Stimulated activated CD8-positive, alpha-beta memory T cell treated with anti-CD3 and anti-CD28 coated beads, Interleukin-7, amount 100 ng/mL, for 1 hour (primary cell): ENCODE measurements at regions not wholly inside any gene's neighbourhood (a gene's known extent, or its start where the extent isn't known, plus 50 kb on each side); places are given as distances from the start of the nearest gene placed in this dataset.

ENCODE experiments used
- DNase-seq, 2 donors: peaks; one replicate each; pipeline ENCODE4 v3.0.0-alpha.2; 2020; ENCODE audit warnings: low read depth in 2 of 2

DNA sequence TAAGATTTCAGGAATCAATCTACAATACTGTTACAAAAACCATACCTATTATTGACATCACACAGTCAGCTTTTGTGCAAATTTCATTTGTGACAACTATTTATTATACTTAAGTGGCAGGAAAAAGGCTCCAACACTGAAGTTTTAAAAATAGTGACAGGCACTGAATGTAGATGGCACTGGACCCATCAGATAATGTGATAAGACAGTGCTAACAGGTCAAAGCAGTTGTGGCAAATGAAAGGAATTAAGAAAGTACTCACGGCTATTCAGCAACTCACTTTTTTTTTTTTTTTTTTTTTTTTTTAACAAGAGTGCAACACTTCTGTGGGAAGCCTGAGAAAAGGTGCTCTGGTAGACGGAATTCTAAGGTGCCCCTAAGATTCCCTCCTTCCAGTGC is 115.0 kb upstream of the MEF2C start:
- no peak for DNase-seq

DNA sequence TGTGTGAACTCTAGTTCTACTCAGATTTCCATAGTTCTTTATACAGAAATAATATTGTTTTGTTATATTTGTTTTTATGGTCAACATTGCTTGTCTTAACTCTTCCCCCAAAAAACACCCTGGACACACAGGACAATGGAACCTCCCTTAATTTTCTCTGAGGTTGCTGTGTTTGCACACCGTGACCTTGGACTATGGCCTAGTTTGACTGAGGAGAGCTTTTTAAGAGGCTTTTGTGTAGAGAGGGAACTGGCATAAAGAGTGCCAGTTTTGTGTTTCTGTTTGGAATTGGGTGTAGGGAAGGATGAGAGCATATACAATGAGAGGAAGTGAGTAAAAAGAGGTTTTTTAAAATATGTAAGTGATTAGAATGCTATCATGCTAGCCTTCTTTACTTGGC is 101.1 kb upstream of the MEF2C start:
- DNase-seq: no peak

- DNase-seq: no peak
Observed at GRCh38 chr5:88979726-88980125, 96.7 kb upstream of the MEF2C start.

DNA sequence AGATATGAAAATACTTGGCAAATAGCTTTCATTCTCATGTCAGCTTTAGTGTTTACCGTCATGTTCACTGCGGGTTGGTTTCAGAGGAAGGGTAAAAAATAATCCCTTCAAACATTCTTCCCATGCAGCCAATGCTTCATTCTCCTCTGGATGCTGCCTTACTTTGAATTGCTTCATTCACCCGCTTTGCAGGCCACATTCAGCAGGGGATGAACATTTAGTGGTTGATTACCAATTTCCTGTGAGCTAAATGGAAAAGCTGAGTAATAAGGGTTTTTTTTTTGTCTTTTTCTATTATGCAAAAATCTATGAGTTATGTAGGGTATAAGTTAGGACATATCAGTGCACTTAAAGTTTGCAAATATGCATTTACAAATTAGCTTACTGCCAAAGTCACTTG is 96.3 kb upstream of the MEF2C start:
- no peak for DNase-seq

GRCh38 chr5:88976914-88977313 is 93.9 kb upstream of the MEF2C start:
- DNase-seq: no peak

- no peak for DNase-seq
Observed at GRCh38 chr5:88967633-88968585, 84.9 kb upstream of the MEF2C start.

DNA sequence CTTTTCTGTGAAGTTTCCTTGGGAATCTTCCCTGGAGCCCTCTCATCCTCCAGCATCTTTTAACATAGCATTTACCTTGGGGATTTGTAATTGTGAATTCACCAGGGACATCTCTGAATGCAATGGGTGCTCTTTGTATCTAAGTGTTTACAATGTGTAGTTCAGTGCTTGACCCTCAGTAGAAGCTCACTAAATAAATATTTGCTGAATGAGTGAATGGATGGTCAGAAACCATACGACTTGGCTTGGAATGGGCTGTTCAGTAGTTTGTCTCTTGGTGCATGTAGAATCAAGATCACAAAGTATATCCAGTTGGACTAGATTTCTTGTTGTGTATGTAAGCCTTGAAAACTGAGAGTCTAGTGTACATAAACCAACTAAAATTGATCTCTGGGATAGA is 81.8 kb upstream of the MEF2C start:
- DNase-seq: no peak

DNA sequence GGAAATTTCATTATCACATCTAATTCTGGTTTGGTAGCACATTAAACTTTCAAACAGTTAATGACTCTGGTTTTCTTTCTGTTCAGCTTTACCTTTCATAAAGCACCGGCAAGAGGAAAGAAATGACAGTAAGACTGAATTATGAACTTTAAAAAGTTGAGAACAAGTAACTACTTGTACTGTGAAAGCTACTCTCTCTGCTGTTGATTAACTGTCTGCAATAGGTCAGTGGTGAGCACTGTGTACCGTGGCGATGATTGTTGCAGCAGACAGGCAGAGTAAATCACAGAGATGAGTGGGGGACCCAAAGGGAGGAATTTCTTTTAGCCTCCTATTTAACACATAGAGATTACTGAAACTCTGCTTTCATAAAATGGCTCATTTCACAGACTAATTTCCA is 74.0 kb upstream of the MEF2C start:
- no peak for DNase-seq

DNA sequence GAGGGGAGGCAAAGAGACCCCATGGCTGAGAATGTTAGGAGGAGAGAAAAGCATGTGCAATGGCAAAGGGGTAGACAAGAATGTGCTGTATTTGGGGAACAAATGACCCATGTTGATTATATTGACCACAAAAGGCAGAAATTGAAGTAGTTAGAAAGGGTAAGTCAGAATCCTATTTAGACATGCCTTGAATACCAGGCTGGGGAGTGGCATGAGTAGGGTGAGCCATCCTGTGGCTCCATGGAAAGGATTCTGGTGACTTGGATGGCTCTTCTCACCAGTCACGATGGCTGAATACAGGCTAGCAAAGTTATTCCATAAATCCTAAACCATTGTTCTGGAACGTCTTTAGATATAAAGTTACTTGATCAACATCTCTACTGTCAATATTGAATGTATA is 73.4 kb upstream of the MEF2C start:
- DNase-seq: no peak

- no peak for DNase-seq
Observed at GRCh38 chr5:88955403-88955802, 72.4 kb upstream of the MEF2C start.

DNA sequence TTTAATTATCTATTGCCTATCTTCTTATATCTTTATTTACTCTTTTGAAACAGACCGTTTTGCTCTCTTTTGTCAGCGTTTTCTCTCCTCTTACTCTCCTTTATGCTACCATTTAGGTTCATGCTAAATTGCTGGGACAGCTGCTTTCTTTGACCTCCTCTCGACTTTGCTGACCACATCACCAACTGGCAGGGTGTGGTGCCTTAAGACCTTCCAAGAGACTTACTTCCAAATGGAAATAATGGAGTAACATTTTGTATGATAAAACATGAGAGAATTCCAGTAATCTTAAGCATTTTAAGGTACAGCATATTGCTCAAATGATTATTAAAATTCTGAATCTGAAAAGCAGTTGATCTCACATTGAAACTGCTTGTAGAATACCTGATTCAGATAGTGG is 71.5 kb upstream of the MEF2C start:
- DNase-seq: no peak

GRCh38 chr5:88952996-88953643 is 70.1 kb upstream of the MEF2C start:
- no peak for DNase-seq

GRCh38 chr5:88952344-88952743 is 69.4 kb upstream of the MEF2C start:
- no peak for DNase-seq

- no peak for DNase-seq
Observed at GRCh38 chr5:88951457-88951856, 68.5 kb upstream of the MEF2C start.

DNA sequence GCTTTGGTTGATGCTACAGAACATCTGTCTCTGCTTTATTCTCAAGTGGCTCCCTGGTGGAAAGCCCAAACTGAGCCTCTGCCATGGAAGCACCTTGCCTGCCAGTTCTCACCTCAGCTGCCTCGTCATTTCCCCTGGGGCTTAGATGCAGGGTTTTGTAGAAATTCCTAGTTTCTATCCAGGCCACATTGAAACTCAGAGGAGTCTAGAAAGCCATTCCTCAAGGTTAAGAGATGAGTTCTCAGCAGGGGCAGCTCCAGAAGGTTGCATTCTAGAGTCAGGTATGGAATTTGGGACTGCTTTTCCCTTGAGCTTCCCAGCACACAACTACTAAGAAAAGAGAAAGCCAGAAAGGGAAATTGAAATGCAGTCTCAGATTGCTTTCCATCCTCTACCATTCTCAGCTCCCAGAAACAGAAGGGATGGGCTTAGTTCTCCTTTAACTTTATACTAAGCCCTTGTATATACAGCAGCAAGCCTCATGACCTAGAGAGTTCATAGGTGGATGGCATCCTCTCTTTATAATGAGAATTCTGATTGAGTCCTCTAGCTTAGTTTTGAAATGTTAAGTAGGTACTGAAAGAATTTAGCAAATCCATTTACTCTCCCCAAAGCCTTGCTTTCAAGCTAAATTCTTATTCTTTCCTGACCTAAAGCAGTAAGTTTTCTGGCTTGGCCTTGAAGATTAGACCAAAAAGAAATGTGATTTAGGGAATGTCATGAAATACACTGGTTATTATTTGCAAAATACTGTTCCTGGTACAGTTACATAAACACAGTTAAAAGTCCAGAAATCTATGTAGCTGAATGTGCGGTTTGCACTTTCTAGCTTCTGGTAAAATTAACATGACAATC is 66.0 kb upstream of the MEF2C start:
- no peak for DNase-seq

DNA sequence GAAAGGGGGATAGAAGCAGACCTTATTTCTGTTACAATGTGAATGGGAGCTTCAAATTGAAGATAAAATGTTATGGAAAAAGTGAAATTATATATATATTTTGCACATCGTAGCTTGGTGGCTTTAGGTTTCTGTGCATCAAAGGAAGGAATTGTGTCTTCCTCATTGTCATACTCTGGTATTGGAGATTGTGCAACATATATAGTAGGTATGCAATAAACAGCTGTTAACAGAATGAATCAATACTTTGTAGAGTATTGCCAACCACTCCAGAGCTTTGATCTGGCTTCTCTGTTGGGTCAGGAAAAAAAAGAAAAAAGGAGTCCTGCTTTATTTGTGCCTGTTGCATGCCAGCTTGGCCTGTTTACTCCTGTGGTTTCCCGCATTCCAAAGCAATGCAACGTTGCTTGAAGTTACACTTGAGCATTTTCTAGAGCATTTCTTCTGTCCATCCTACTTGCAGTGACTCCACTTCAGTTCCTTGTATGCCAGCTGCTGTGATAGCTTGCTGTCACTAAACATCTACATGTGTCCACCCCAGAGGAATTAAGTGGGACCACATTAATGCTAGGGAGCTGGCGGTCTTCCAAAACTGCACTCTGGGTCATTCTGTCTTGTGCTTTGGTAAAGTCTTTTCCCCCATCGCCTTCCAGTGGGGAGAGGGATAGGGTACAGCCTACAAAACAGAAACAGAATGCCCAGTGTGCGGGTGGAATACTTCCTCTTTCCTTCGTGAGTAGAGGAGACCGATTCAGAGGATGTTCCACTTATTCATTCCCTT is 62.0 kb upstream of the MEF2C start:
- no peak for DNase-seq

DNA sequence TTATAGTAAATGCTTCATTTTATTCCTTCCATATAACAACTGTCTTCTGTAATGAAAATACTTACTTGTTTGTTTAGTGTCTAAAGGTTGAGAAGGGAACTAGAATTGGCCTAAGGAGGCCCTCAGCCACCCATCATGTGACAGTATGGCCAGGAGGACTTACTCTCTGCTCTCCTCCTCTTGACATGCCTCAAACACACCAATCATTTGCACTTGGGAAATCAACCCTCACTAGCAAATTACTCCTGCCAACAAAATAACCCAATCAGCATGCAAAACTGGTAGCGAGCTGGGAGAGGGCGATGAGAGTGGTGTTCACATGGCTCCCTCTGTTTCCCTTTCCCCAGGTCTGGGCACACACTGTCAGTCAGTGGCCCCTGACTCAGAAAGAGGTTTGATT is 58.6 kb upstream of the MEF2C start:
- no peak for DNase-seq

- DNase-seq: no peak
Observed at GRCh38 chr5:88940713-88941112, 57.7 kb upstream of the MEF2C start.

DNA sequence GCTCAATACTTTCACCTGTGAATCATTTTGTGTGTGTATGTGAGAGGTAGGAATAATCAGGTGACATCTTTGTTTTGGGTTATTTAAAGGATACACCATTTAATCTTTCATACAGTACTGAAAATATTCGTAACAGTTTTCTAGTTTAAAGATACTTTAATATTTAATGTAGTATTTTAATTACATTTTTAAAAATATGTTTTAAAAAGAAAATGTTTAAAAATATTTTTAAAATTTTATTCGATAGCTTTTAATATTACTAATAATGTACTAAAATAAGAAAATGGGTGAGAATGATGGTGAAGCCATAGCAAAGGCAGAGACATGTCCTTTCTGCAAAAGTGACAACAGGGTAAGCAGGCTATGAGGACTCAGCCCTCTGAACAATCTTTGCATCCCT is 56.3 kb upstream of the MEF2C start:
- no peak for DNase-seq

GRCh38 chr5:88938488-88938887 is 55.5 kb upstream of the MEF2C start:
- DNase-seq: no peak

GRCh38 chr5:88937406-88937805 is 54.4 kb upstream of the MEF2C start:
- DNase-seq: no peak

GRCh38 chr5:88934439-88934838 is 51.5 kb upstream of the MEF2C start:
- DNase-seq: no peak
